ENCODE measurements at regions not wholly inside any gene's neighbourhood (a gene's known extent, or its start where the extent isn't known, plus 50 kb on each side); places are given as distances from the start of the nearest gene placed in this dataset.

DNA sequence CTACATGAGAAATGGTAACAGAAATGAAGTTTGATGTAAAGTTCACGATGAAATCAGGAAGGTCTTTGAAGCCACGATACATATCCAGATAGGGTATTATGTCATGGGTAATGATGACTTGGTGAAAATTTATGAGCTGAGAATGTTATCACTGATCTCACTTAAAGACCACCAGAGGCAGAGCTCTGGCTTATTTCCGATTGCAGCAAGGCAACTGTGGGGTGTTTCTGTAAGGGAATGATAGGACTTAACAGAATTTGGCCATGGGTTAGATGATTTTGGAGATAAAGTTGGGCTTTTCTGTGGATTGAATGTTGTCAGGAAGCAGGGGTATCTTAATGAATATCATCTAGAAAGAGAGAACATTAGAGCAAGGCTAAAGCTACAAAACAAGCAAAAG lies 508.4 kb downstream of the HDGFL1 start:
- ChIA-PET POLR2A (no interaction called here), CTCF (interaction anchor here (0.9 kb wide), 1 partner anchor 77 kb away, joined by 3 read pairs; no protein-coding TSS in a partner anchor)
- Histone ChIP-seq H3K27ac (ENCODE audit: extremely low read depth, low read depth, low read length) (no peak overlapping the region), H3K4me3 (ENCODE audit: low read depth, low read length) (no peak overlapping the region), H3K4me1 (ENCODE audit: control insufficient read depth, insufficient read depth, low read length) (no peaks in the 10 kb centered on the region), H3K9me3 (ENCODE audit: control insufficient read depth, insufficient read depth, low read depth, low read length) (no peaks in the 10 kb centered on the region), H3K36me3 (ENCODE audit: control insufficient read depth in 2 of 2, insufficient read depth in 1 of 2, low read length in 2 of 2) (no peaks in the 10 kb centered on the region)
- TF ChIP-seq, protein P1, sequence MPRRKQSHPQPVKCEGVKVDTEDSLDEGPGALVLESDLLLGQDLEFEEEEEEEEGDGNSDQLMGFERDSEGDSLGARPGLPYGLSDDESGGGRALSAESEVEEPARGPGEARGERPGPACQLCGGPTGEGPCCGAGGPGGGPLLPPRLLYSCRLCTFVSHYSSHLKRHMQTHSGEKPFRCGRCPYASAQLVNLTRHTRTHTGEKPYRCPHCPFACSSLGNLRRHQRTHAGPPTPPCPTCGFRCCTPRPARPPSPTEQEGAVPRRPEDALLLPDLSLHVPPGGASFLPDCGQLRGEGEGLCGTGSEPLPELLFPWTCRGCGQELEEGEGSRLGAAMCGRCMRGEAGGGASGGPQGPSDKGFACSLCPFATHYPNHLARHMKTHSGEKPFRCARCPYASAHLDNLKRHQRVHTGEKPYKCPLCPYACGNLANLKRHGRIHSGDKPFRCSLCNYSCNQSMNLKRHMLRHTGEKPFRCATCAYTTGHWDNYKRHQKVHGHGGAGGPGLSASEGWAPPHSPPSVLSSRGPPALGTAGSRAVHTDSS (tag by site-specific recombination; IDR thresholded peaks at IDR 0.05) = no peak
- TF ChIP-seq ZNF837 (tag by site-specific recombination; IDR thresholded peaks at IDR 0.05) (no peak), ZNF792 (tag by site-specific recombination; IDR thresholded peaks at IDR 0.05) (no peak), ZNF16 (tag by site-specific recombination; IDR thresholded peaks at IDR 0.05; ENCODE audit: low read depth) (no peak), MYNN (tag by site-specific recombination; IDR thresholded peaks at IDR 0.05; ENCODE audit: borderline replicate concordance) (no peak), BCL11B (tag by site-specific recombination; IDR thresholded peaks at IDR 0.05; ENCODE audit: low read depth) (no peak), ZNF664 (tag by site-specific recombination; IDR thresholded peaks at IDR 0.05) (no peak), ZBTB17 (tag by site-specific recombination; IDR thresholded peaks at IDR 0.05) (no peak), ZNF776 (tag by site-specific recombination; IDR thresholded peaks at IDR 0.05; ENCODE audit: borderline replicate concordance) (no peak)
- TF ChIP-seq, protein P2, sequence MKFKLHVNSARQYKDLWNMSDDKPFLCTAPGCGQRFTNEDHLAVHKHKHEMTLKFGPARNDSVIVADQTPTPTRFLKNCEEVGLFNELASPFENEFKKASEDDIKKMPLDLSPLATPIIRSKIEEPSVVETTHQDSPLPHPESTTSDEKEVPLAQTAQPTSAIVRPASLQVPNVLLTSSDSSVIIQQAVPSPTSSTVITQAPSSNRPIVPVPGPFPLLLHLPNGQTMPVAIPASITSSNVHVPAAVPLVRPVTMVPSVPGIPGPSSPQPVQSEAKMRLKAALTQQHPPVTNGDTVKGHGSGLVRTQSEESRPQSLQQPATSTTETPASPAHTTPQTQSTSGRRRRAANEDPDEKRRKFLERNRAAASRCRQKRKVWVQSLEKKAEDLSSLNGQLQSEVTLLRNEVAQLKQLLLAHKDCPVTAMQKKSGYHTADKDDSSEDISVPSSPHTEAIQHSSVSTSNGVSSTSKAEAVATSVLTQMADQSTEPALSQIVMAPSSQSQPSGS (tag by site-specific recombination; IDR thresholded peaks at IDR 0.05; ENCODE audit: low read depth) = no peak

DNA sequence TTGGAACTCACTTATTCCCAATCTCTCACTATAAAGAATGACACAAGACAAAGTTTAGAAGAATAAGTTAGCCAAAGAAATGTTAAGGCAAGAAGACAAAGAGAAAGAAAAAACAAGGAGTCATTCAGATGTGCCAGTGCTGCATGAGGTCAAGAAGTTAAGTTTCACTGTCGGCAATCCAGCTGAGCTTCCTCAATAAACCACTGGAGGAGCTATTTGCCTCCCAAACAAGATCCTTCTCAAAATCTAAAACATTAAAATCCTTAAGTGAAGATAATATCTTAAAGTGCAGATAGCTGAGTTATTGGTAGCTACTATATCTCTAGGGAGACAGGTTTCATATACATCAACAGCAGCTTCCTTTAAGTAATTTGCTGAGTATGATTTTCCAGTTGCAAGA lies 512.3 kb downstream of the HDGFL1 start:
- H3K36me3 ChIP-seq (ENCODE audit: control insufficient read depth in 2 of 2, insufficient read depth in 1 of 2, low read length in 2 of 2) = no peaks in the 10 kb centered on the region
- no peaks in the 10 kb centered on the region for H3K9me3 ChIP-seq (ENCODE audit: control insufficient read depth, insufficient read depth, low read depth, low read length)
- ChIA-PET CTCF (no interaction called here), POLR2A (no interaction called here)
- no peak overlapping the region for H3K27ac ChIP-seq (ENCODE audit: extremely low read depth, low read depth, low read length)
- TF ChIP-seq IKZF3 (tag by site-specific recombination; IDR thresholded peaks at IDR 0.05) = no peak
- TF ChIP-seq, protein P3, sequence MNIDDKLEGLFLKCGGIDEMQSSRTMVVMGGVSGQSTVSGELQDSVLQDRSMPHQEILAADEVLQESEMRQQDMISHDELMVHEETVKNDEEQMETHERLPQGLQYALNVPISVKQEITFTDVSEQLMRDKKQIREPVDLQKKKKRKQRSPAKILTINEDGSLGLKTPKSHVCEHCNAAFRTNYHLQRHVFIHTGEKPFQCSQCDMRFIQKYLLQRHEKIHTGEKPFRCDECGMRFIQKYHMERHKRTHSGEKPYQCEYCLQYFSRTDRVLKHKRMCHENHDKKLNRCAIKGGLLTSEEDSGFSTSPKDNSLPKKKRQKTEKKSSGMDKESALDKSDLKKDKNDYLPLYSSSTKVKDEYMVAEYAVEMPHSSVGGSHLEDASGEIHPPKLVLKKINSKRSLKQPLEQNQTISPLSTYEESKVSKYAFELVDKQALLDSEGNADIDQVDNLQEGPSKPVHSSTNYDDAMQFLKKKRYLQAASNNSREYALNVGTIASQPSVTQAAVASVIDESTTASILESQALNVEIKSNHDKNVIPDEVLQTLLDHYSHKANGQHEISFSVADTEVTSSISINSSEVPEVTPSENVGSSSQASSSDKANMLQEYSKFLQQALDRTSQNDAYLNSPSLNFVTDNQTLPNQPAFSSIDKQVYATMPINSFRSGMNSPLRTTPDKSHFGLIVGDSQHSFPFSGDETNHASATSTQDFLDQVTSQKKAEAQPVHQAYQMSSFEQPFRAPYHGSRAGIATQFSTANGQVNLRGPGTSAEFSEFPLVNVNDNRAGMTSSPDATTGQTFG (tag by site-specific recombination; IDR thresholded peaks at IDR 0.05; ENCODE audit: borderline replicate concordance) = no peak
- no peak for TF ChIP-seq ZNF558 (tag by site-specific recombination; IDR thresholded peaks at IDR 0.05)
- no peak for TF ChIP-seq FEZF1 (tag by site-specific recombination; IDR thresholded peaks at IDR 0.05)
- TF ChIP-seq ZNF777 (tag by site-specific recombination; IDR thresholded peaks at IDR 0.05; ENCODE audit: borderline replicate concordance) = no peak
- no peaks in the 10 kb centered on the region for H3K4me1 ChIP-seq (ENCODE audit: control insufficient read depth, insufficient read depth, low read length)
- H3K4me3 ChIP-seq (ENCODE audit: low read depth, low read length) = no peak overlapping the region

DNA sequence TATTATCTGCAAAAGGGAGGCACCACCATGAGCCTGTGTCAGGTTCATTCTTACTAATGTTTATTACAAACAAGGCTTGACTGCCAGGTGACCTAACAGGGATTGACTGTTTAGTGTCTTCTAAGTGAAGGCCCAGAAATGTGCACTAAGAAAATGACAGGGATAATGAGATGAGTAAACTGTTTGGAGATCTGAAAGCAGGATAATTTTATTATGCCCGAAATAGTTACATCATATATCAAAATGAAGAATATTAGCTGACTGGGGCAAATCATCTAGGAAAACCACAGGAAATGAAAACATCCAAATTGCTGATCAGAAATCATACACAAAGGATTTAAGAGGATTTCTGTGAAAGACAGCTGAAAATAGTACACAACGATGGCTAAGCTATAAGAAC lies 516.7 kb downstream of the HDGFL1 start:
- Histone ChIP-seq H3K27ac (ENCODE audit: extremely low read depth, low read depth, low read length) (no peak overlapping the region), H3K36me3 (ENCODE audit: control insufficient read depth in 2 of 2, insufficient read depth in 1 of 2, low read length in 2 of 2) (no peaks in the 10 kb centered on the region), H3K9me3 (ENCODE audit: control insufficient read depth, insufficient read depth, low read depth, low read length) (no peaks in the 10 kb centered on the region), H3K4me3 (ENCODE audit: low read depth, low read length) (no peak overlapping the region), H3K4me1 (ENCODE audit: control insufficient read depth, insufficient read depth, low read length) (no peaks in the 10 kb centered on the region)
- TF ChIP-seq, protein P4, sequence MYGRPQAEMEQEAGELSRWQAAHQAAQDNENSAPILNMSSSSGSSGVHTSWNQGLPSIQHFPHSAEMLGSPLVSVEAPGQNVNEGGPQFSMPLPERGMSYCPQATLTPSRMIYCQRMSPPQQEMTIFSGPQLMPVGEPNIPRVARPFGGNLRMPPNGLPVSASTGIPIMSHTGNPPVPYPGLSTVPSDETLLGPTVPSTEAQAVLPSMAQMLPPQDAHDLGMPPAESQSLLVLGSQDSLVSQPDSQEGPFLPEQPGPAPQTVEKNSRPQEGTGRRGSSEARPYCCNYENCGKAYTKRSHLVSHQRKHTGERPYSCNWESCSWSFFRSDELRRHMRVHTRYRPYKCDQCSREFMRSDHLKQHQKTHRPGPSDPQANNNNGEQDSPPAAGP (tag by site-specific recombination; IDR thresholded peaks at IDR 0.05) = no peak
- TF ChIP-seq ZNF549 (tag by site-specific recombination; IDR thresholded peaks at IDR 0.05) (no peak), ZNF660 (tag by site-specific recombination; IDR thresholded peaks at IDR 0.05) (no peak), ZNF37A (tag by site-specific recombination; IDR thresholded peaks at IDR 0.05) (no peak), ZNF114 (tag by site-specific recombination; IDR thresholded peaks at IDR 0.05) (no peak), ZNF302 (tag by site-specific recombination; IDR thresholded peaks at IDR 0.05; ENCODE audit: low read depth) (no peak), ZNF768 (tag by site-specific recombination; IDR thresholded peaks at IDR 0.05) (no peak)
- ChIA-PET POLR2A (no interaction called here), CTCF (no interaction called here)
